Panc1 (cell line): ENCODE measurements at regions not wholly inside any gene's neighbourhood (a gene's known extent, or its start where the extent isn't known, plus 50 kb on each side); places are given as distances from the start of the nearest gene placed in this dataset.

ENCODE experiments used
- POLR2AphosphoS5 ChIP-seq: IDR thresholded peaks from 2 replicates; pipeline ENCODE4 v1.6.1; 2012; ENCODE audit warnings: mild to moderate bottlenecking, low read depth, low read length, moderate library complexity
- TF ChIP-seq, protein P1 (sequence below): fragments of 450-650 bp; IDR thresholded peaks from 2 replicates; pipeline ENCODE4 v1.5.1; 2017; ENCODE audit warnings: mild to moderate bottlenecking
- TF ChIP-seq, protein P2 (sequence below), 2 experiments: IDR thresholded peaks; 2 replicates each; pipeline ENCODE4 v1.6.1; 2011 to 2012; ENCODE audit warnings: low read depth in 2 of 2, control low read depth in 1 of 2, low read length in 1 of 2, mild to moderate bottlenecking in 1 of 2, moderate library complexity in 1 of 2; ENCODE audit not compliant: insufficient read depth in 1 of 2

DNA sequence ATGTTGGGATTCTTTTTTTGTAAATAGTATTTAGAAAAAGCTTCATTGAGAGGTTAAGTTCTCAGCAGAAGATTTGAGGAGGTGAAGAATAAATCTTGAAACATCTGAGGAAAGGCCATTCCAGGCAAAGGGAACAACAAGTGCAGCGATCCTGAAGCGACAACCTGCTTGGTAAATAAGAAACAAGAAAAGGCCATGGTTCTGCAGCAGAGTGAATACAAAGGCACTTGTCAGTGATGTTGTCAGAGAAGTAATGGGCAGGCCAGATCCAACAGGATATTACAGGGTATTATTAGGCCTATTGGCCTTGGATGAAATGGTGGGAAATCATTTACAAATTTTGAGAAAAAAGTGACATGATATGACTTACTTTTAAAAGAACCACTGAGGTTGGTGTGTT lies 960.0 kb downstream of the PLA2G4A start:
- TF ChIP-seq, protein P1, sequence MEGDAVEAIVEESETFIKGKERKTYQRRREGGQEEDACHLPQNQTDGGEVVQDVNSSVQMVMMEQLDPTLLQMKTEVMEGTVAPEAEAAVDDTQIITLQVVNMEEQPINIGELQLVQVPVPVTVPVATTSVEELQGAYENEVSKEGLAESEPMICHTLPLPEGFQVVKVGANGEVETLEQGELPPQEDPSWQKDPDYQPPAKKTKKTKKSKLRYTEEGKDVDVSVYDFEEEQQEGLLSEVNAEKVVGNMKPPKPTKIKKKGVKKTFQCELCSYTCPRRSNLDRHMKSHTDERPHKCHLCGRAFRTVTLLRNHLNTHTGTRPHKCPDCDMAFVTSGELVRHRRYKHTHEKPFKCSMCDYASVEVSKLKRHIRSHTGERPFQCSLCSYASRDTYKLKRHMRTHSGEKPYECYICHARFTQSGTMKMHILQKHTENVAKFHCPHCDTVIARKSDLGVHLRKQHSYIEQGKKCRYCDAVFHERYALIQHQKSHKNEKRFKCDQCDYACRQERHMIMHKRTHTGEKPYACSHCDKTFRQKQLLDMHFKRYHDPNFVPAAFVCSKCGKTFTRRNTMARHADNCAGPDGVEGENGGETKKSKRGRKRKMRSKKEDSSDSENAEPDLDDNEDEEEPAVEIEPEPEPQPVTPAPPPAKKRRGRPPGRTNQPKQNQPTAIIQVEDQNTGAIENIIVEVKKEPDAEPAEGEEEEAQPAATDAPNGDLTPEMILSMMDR: no peak
- TF ChIP-seq POLR2AphosphoS5: no peak
- TF ChIP-seq, protein P2, sequence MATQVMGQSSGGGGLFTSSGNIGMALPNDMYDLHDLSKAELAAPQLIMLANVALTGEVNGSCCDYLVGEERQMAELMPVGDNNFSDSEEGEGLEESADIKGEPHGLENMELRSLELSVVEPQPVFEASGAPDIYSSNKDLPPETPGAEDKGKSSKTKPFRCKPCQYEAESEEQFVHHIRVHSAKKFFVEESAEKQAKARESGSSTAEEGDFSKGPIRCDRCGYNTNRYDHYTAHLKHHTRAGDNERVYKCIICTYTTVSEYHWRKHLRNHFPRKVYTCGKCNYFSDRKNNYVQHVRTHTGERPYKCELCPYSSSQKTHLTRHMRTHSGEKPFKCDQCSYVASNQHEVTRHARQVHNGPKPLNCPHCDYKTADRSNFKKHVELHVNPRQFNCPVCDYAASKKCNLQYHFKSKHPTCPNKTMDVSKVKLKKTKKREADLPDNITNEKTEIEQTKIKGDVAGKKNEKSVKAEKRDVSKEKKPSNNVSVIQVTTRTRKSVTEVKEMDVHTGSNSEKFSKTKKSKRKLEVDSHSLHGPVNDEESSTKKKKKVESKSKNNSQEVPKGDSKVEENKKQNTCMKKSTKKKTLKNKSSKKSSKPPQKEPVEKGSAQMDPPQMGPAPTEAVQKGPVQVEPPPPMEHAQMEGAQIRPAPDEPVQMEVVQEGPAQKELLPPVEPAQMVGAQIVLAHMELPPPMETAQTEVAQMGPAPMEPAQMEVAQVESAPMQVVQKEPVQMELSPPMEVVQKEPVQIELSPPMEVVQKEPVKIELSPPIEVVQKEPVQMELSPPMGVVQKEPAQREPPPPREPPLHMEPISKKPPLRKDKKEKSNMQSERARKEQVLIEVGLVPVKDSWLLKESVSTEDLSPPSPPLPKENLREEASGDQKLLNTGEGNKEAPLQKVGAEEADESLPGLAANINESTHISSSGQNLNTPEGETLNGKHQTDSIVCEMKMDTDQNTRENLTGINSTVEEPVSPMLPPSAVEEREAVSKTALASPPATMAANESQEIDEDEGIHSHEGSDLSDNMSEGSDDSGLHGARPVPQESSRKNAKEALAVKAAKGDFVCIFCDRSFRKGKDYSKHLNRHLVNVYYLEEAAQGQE (IDR thresholded peaks at IDR 0.05; ENCODE audit: insufficient read depth in 1 of 2, low read depth in 2 of 2, low read length in 1 of 2): no peak
